HG03432 (cell line): ENCODE measurements at regions not wholly inside any gene's neighbourhood (a gene's known extent, or its start where the extent isn't known, plus 50 kb on each side); places are given as distances from the start of the nearest gene placed in this dataset.
A peak's percentile ranks its signal among the peaks of the same experiment; 100 is the strongest.
"Not testable (repeated sequence)": the region's sequence is repeated elsewhere in the genome, so short reads cannot be mapped to it uniquely, and the experiment has no call there.

ENCODE experiments used
- ATAC-seq: cut with Tn5 transposase; IDR thresholded peaks from one replicate; pipeline ENCODE4 v1.9.1; 2021; ENCODE audit warnings: mild to moderate bottlenecking, moderate library complexity; ENCODE audit not compliant: unreplicated experiment

GRCh38 chr9:78437806-78438205 lies 140.9 kb downstream of the PSAT1 start:
- no peak for ATAC-seq

- ATAC-seq: no peak
Measured at GRCh38 chr9:78438211-78438610, 141.3 kb downstream of the PSAT1 start.

GRCh38 chr9:78438780-78439179 lies 141.9 kb downstream of the PSAT1 start:
- ATAC-seq: no peak

- peak; percentile 85 for ATAC-seq
Measured at GRCh38 chr9:78439190-78439865, 142.4 kb downstream of the PSAT1 start.

- no peak for ATAC-seq
Measured at GRCh38 chr9:78439866-78440830, 143.2 kb downstream of the PSAT1 start.

- ATAC-seq: no peak
Measured at GRCh38 chr9:78441396-78441795, 144.5 kb downstream of the PSAT1 start.

GRCh38 chr9:78441822-78442431 lies 145.0 kb downstream of the PSAT1 start:
- no peak for ATAC-seq

GRCh38 chr9:78442577-78442976 lies 145.7 kb downstream of the PSAT1 start:
- not testable (repeated sequence) for ATAC-seq

- ATAC-seq: no peak
Measured at GRCh38 chr9:78443946-78444345, 147.0 kb downstream of the PSAT1 start.

GRCh38 chr9:78448960-78449673 lies 152.2 kb downstream of the PSAT1 start:
- ATAC-seq: no peak

GRCh38 chr9:78453450-78453849 lies 156.5 kb downstream of the PSAT1 start:
- no peak for ATAC-seq

GRCh38 chr9:78462611-78463010 lies 165.7 kb downstream of the PSAT1 start:
- no peak for ATAC-seq

GRCh38 chr9:78463750-78464149 lies 166.8 kb downstream of the PSAT1 start:
- no peak for ATAC-seq

GRCh38 chr9:78468231-78468630 lies 171.3 kb downstream of the PSAT1 start:
- ATAC-seq: no peak

GRCh38 chr9:78468974-78469576 lies 172.2 kb downstream of the PSAT1 start:
- ATAC-seq: no peak

GRCh38 chr9:78470216-78470615 lies 173.3 kb downstream of the PSAT1 start:
- no peak for ATAC-seq

GRCh38 chr9:78470741-78471140 lies 173.8 kb downstream of the PSAT1 start:
- ATAC-seq: no peak

GRCh38 chr9:78472111-78472510 lies 175.2 kb downstream of the PSAT1 start:
- ATAC-seq: no peak

GRCh38 chr9:78479441-78479840 lies 182.5 kb downstream of the PSAT1 start:
- ATAC-seq: no peak

- no peak for ATAC-seq
Measured at GRCh38 chr9:78486661-78487060, 189.7 kb downstream of the PSAT1 start.

- ATAC-seq: no peak
Measured at GRCh38 chr9:78490231-78490630, 193.3 kb downstream of the PSAT1 start.
